NCI-H2107 treated with DMSO at 0.1 percent for 48 hours (cell line): ENCODE measurements at regions not wholly inside any gene's neighbourhood (a gene's known extent, or its start where the extent isn't known, plus 50 kb on each side); places are given as distances from the start of the nearest gene placed in this dataset.
"Not testable (repeated sequence)": the region's sequence is repeated elsewhere in the genome, so short reads cannot be mapped to it uniquely, and the experiment has no call there.

Experiments used
- DNase-seq: peaks from one replicate; lab custom pipeline; 2025; ENCODE audit not compliant: unreplicated experiment; lab: John Stamatoyannopoulos, UW

- no peak for DNase-seq
These were observed 71.2 kb upstream of the ADRA1D start for GRCh38 chr20:4320291-4320690.

GRCh38 chr20:4318891-4319290, 69.8 kb upstream of the ADRA1D start:
- DNase-seq = no peak

GRCh38 chr20:4310616-4311015, 61.5 kb upstream of the ADRA1D start:
- DNase-seq = not testable (repeated sequence)

- DNase-seq = no peak
These were observed 57.1 kb upstream of the ADRA1D start for GRCh38 chr20:4306206-4306605.

GRCh38 chr20:4305091-4305490, 56.0 kb upstream of the ADRA1D start:
- no peak for DNase-seq

GRCh38 chr20:4304601-4305000, 55.5 kb upstream of the ADRA1D start:
- DNase-seq = no peak

GRCh38 chr20:4303136-4303535, 54.0 kb upstream of the ADRA1D start:
- no peak for DNase-seq

GRCh38 chr20:4300921-4301320, 51.8 kb upstream of the ADRA1D start:
- DNase-seq = no peak

GRCh38 chr20:4300401-4300800, 51.3 kb upstream of the ADRA1D start:
- DNase-seq = no peak

- DNase-seq = no peak
These were observed 50.7 kb upstream of the ADRA1D start for GRCh38 chr20:4299773-4300172.

GRCh38 chr20:4299216-4299615, 50.1 kb upstream of the ADRA1D start:
- no peak for DNase-seq
